GM19324 (cell line): ENCODE measurements at regions not wholly inside any gene's neighbourhood (a gene's known extent, or its start where the extent isn't known, plus 50 kb on each side); places are given as distances from the start of the nearest gene placed in this dataset.

Experiments
- ATAC-seq: cut with Tn5 transposase; IDR thresholded peaks from one replicate; pipeline ENCODE4 v1.9.1; 2021; ENCODE audit warnings: mild to moderate bottlenecking, moderate library complexity; ENCODE audit not compliant: unreplicated experiment, low FRiP score

- no peak for ATAC-seq
Measured at GRCh38 chr3:144129536-144130214, 158.1 kb downstream of the DIPK2A start.

- no peak for ATAC-seq
Measured at GRCh38 chr3:144141074-144141473, 169.5 kb downstream of the DIPK2A start.

GRCh38 chr3:144141496-144141895 lies 169.9 kb downstream of the DIPK2A start:
- ATAC-seq: no peak

- no peak for ATAC-seq
Measured at GRCh38 chr3:144142151-144142840, 170.7 kb downstream of the DIPK2A start.

- ATAC-seq: no peak
Measured at GRCh38 chr3:144148356-144148755, 176.7 kb downstream of the DIPK2A start.

- ATAC-seq: no peak
Measured at GRCh38 chr3:144151983-144152382, 180.4 kb downstream of the DIPK2A start.

GRCh38 chr3:144160627-144161026 lies 189.0 kb downstream of the DIPK2A start:
- no peak for ATAC-seq

GRCh38 chr3:144162042-144162441 lies 190.4 kb downstream of the DIPK2A start:
- ATAC-seq: no peak

- no peak for ATAC-seq
Measured at GRCh38 chr3:144164352-144164751, 192.7 kb downstream of the DIPK2A start.

GRCh38 chr3:144165482-144165881 lies 193.9 kb downstream of the DIPK2A start:
- ATAC-seq: no peak

- no peak for ATAC-seq
Measured at GRCh38 chr3:144167634-144168033, 196.0 kb downstream of the DIPK2A start.

GRCh38 chr3:144173491-144173890 lies 201.9 kb downstream of the DIPK2A start:
- ATAC-seq: no peak

- no peak for ATAC-seq
Measured at GRCh38 chr3:144175644-144176425, 204.2 kb downstream of the DIPK2A start.

GRCh38 chr3:144177649-144178048 lies 206.0 kb downstream of the DIPK2A start:
- no peak for ATAC-seq

GRCh38 chr3:144178607-144179006 lies 207.0 kb downstream of the DIPK2A start:
- ATAC-seq: no peak

- ATAC-seq: no peak
Measured at GRCh38 chr3:144181062-144181461, 209.4 kb downstream of the DIPK2A start.

GRCh38 chr3:144182501-144182900 lies 210.9 kb downstream of the DIPK2A start:
- no peak for ATAC-seq

GRCh38 chr3:144185276-144185675 lies 213.7 kb downstream of the DIPK2A start:
- ATAC-seq: no peak

GRCh38 chr3:144187531-144188210 lies 216.0 kb downstream of the DIPK2A start:
- ATAC-seq: no peak

- no peak for ATAC-seq
Measured at GRCh38 chr3:144189044-144189443, 217.4 kb downstream of the DIPK2A start.

- no peak for ATAC-seq
Measured at GRCh38 chr3:144197116-144197515, 225.5 kb downstream of the DIPK2A start.
